Muscle of back (tissue), 3 donors: ENCODE measurements at regions not wholly inside any gene's neighbourhood (a gene's known extent, or its start where the extent isn't known, plus 50 kb on each side); places are given as distances from the start of the nearest gene placed in this dataset.
A peak's percentile ranks its signal among the peaks of the same experiment; 100 is the strongest.

Source experiments
- DNase-seq, 3 donors: peaks; one replicate each; pipeline versions ENCODE4 v3.0.0 to v3.0.0-alpha.2; 2013

- no peak for DNase-seq
Measured at GRCh38 chr14:55734731-55735130, 154.7 kb downstream of the KTN1 start.

DNA sequence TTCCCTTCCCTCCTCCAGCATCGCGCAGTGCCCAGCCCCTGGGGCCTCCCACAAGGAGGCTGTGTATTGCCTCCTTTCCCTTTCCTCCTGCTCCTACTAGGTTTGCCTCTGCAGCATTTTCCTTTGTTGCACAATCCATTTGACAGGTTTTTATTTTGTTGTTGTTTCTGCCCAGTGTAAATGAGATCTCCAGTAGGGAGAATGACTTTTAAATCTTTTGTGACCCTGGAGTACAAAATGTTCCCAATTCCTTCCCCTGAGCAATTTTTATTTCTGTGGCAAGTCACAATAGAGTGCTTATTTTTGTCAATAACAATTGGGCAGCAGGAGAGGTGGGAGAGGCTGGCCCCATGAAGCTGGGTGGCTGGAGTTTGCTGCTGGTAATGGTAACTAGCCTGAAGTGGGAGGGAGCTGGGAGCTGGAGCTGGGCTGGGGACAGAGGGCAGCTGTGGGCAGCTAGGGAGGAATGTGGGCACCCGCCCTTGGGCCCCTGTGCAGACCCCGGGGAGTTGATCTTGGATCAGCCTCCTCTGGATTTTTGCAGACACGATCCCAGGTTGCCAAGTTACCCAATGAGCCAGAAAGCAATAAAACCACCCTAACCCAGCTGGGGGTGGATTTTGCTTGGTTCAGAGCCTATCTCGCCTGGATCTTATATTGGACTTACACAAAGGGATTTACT is 160.1 kb downstream of the KTN1 start:
- no peak for DNase-seq

DNA sequence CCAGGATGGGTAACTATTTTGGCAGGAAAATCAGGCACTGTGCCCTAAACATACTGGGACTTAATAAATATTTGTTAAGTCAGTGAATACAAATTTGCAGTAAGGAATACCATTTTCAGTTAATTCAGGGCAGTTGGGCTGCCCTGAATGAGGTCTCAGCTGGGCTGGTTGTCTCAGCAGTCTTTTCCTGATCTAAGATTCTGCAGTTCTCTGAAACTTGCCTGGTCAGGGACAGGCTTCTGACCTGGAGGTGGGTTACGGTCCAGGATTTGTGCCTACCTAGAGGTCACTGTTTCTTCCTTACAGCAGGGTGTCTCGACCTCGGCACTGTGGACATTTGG is 160.6 kb downstream of the KTN1 start:
- no peak for DNase-seq

GRCh38 chr14:55741240-55741639 is 161.2 kb downstream of the KTN1 start:
- DNase-seq = no peak

DNA sequence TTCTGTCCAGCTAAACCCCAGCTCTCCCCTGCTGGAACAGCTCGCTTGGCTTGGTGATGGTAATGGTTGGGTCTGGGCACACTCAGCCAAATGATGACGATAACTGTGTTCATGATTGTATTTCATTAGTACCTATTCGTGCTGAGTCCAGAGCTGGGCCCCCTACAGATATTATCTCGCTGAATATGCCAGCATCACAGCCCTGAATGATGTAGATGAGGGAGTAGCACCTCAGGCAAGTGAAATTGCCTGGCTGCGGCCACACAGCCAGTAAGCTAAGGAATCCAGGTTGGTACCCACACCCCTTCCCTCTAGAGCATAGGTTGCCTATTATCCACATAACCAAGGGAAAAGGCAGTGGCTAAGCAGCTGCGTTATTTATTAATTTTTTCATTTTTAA is 163.5 kb downstream of the KTN1 start:
- no peak for DNase-seq

GRCh38 chr14:55744321-55744720 is 164.3 kb downstream of the KTN1 start:
- no peak for DNase-seq

DNA sequence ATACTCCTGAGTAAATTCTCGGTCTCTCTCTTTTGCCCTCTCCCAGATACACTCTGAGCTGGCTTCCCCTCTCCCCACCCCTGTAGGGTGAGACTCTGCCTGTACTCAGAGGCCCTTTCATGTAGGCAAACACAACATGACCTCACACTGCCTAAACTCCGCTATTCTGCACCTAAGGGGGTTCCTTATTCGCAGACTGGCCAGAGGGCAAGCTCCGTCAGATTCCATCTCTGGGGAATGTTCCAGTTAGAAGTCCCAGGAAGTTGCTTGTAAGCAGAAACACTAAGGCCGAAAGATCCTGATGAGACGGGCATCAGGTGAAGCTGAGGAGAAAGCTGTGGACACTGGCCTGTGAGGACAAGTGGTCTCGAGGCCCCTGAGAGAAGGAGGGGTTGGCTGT is 165.9 kb downstream of the KTN1 start:
- no peak for DNase-seq

GRCh38 chr14:55746558-55746957 is 166.6 kb downstream of the KTN1 start:
- DNase-seq = no peak

GRCh38 chr14:55747186-55747585 is 167.2 kb downstream of the KTN1 start:
- DNase-seq = no peak

DNA sequence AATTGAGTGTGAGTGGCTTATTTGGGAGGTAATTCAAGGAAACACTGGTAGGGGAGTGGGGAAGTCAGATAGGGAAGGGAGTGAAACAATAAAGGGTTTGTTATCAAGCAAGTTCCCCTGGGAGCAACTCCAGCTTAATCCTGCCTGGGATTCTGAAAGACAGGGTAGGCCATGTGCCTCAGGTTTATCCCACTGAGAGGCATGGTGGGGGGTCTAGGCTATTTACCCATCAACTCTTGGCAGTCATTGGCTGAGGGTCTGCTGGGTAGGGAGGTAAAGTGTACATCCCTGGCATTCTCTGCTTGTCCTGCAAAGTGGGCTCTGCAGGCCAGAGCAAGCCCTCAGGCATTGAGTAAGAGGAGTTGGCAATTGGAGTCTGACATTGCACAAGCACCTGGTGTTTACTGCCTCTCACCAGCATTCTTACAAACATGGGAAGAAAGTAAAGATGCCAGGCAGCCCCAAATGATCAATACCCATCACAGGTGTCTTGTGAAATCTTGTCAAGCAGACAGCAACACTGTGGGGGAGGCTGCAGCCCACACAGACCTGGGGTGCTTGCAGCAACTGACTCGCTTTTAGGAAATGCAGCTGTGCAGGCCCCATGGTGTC is 169.3 kb downstream of the KTN1 start:
- DNase-seq = no peak

DNA sequence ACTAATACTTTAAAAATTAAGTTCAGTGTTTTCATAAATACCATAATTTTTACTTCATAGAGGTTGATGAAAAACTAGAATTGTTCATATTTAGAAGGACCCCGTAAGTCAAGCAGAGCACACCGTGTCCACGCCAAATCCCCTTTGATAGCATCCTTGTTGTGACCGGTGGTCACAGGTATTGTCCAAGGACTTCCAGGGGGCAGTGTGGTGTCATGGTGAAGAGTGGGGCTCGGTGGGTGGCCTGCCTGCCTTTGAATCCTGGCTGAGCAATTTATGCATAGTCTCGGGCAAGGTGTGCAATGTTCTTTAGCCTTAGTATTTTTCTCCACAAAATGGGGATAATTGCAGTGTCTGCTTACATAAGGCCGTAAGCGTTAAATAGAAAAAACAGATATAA is 169.9 kb downstream of the KTN1 start:
- no peak for DNase-seq

GRCh38 chr14:55752580-55753390 is 172.8 kb downstream of the KTN1 start:
- DNase-seq = peak in 1 of 3 donors; percentile 4

- DNase-seq = no peak
Measured at GRCh38 chr14:55754471-55754870, 174.5 kb downstream of the KTN1 start.

- no peak for DNase-seq
Measured at GRCh38 chr14:55754871-55755270, 174.9 kb downstream of the KTN1 start.

DNA sequence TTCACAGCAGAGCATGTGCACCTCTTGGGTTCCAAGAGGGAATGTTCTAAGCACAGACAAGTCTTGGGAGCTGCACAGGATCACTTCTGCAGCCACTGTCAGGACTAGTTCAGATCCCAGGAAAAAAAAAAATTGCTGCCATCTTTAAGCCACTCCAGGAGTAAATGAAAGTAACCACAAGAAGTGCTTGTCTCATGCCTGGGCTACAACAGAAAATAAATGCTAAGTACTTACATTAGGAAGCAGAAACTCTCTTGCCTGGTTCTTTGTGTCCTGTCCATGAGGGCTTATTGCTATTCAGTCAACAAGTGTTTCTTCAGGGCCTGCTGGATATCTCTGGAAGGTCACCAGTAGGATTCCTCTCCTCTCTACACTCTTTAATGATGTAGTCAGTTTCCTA is 176.1 kb downstream of the KTN1 start:
- no peak for DNase-seq

GRCh38 chr14:55756557-55756956 is 176.6 kb downstream of the KTN1 start:
- DNase-seq = no peak

- DNase-seq = no peak
Measured at GRCh38 chr14:55758796-55759195, 178.8 kb downstream of the KTN1 start.

GRCh38 chr14:55760789-55761566 is 181.0 kb downstream of the KTN1 start:
- DNase-seq = peak in 1 of 3 donors; percentile 45

- DNase-seq = no peak
Measured at GRCh38 chr14:55761651-55762050, 181.6 kb downstream of the KTN1 start.

GRCh38 chr14:55762595-55763232 is 182.7 kb downstream of the KTN1 start:
- DNase-seq = no peak

DNA sequence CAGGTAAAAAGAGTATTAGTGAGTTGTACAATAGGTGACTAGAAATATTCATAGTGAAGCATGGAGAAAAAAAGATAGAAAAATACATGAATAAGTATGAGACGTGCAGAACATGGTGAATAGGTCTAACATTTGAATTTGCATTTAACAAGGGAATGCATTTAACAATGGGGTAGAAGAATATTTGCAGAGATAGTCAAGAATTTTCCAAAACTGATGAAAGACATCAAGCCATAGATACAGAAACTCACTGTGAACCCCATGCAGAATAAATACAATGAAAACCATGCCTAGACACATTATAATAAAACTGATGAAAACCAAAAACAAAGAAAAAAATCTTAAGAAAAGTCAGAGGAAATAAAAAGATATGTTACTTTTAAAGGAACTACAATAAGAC is 184.8 kb downstream of the KTN1 start:
- no peak for DNase-seq

DNA sequence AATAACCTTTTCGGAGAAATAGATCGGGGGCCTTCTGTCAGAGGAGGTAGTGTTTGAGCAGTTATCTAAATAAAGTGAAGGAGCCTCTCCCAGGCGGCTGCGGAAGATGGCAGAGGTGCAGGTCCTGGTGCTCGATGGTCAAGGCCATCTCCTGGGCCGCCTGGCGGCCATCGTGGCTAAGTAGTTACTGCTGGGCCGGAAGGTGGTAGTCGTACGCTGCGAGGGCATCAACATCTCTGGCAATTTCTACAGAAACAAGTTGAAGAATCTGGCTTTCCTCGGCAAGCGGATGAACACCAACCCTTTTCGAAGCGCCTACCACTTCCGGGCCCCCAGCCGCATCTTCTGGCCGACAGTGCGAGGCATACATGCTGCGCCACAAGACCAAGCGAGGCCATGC is 186.1 kb downstream of the KTN1 start:
- DNase-seq = no peak
